NCI-H345 (cell line): ENCODE measurements at regions not wholly inside any gene's neighbourhood (a gene's known extent, or its start where the extent isn't known, plus 50 kb on each side); places are given as distances from the start of the nearest gene placed in this dataset.
"Not testable (repeated sequence)": the region's sequence is repeated elsewhere in the genome, so short reads cannot be mapped to it uniquely, and the experiment has no call there.

Experiments used
- DNase-seq: peaks from one replicate; lab custom pipeline; 2025; lab: John Stamatoyannopoulos, UW

DNA sequence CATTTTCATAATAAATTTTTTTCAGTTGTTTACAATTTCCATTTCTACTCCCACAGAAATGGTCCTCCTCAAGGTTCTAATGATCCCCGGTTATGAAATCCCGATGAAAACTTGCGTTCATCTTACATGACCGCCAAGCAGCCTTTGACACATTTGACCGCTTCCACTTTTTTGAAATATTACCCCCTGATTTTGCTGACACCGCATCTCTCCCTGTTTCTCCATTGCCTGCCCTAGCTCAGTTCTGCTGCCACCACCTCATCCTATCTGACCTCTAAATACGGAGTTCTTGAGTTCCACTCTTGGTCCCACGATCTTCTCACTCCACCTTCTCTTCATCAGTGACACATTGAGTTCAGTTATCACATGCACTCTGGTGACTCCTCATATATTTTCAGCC is 74.1 kb downstream of the SLC35B3 start:
- DNase-seq = no peak

DNA sequence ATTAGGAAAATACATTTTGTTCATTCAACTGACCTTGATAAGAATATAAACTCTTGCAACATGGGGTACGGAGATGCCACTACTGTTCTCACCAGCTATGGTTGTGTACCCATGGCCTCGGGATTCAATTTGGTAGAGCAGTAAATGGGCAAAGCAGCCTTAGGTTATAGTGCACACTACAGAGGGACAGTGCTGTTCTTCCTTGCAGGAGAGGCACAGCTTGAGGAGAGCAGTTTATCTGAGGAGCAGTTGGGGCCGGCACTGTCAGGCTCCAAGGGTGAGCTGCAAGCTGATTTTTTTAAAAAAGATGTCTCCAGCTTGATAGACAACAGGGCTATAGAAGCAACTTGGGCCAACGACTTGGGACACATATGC is 82.4 kb downstream of the SLC35B3 start:
- no peak for DNase-seq

DNA sequence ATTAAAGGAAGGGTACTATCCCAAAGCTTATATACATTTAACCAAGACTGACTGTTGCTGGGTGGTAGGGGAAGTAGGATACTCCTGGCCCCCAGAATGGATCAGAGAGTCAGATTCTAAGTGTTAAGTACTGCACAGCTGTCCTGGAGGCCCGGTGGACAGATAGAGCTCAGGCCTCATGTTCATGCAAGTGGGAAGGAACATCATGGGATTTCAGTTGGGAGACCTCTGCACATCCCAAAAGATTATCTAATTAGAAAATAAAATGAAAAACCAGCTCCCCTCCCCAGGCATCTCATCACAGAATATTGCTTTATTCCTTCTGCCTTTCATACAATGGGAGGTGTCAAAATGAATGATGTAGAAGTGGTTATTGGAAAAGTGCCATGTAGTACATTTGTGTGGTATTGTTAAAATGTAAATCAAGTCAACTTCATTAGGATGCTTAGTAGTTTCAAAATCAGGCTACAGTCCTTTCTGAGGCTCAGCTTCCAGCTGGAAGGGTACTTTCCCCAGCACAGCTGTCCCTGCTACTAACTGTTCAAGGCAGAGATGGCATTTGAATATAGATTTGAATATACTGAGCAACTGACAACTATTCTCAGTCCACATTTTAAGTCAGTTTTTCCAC is 82.9 kb downstream of the SLC35B3 start:
- no peak for DNase-seq

DNA sequence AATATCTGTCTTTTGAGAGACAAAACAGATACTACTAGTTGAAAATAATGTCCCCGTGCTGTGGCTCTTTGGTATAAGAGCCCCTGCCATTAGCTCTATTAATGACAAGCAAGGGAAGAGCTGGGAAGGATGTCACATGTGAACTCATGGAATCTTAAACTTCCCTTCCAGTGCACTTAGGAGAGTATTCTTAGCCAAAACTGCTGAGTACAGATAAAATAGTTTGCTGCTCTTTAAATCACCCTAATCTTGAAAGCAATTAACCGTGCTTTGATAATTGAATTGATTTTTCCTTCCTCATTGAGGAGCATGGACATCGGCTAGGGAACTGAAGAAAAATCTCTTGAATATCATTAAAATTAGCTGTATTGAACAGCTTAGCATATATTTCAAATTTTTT is 91.7 kb downstream of the SLC35B3 start:
- no peak for DNase-seq

DNA sequence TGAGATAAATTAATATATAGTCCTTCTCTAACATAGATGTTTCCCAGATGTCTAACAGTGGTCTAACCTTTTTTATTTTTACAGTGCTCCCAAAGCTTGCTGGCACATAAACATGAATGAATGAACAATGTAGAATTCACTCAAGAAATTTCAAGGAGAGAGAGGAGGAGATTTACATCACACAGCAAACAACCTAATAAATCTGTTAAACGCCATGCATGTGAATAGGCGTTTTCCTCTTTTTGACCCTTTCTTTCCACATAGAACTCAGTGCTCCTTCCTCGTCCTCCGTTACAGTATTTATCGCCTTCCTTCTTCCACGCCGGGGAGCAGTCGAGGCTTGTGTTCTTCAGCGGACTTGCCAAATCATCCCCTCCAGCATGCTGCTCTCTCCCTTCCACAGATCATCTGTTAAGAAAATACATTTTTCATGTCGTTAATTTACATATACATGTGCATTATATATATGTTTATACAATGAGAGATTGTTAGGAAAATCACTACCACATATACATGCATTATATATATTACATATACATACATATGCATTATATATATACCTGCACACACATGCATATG is 93.0 kb downstream of the SLC35B3 start:
- no peak for DNase-seq

DNA sequence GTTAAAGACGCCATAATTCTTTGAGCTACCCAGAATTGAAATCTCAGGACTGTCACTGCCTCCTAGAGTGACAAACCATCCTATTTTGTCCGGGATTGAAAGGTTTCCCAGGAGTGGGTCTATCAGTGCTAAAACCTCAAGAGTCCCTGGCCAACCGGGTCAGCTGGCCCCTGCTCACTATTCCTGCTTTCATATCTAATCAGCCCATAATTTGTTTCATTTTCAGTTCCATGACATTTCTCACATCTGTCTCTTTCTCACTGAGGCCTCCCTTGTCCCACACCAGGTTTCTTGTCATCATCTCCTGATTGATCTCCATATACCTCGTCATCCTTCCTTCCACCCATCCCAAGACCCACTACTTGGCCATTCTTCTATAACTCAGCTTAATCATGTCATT is 98.2 kb downstream of the SLC35B3 start:
- DNase-seq = no peak

DNA sequence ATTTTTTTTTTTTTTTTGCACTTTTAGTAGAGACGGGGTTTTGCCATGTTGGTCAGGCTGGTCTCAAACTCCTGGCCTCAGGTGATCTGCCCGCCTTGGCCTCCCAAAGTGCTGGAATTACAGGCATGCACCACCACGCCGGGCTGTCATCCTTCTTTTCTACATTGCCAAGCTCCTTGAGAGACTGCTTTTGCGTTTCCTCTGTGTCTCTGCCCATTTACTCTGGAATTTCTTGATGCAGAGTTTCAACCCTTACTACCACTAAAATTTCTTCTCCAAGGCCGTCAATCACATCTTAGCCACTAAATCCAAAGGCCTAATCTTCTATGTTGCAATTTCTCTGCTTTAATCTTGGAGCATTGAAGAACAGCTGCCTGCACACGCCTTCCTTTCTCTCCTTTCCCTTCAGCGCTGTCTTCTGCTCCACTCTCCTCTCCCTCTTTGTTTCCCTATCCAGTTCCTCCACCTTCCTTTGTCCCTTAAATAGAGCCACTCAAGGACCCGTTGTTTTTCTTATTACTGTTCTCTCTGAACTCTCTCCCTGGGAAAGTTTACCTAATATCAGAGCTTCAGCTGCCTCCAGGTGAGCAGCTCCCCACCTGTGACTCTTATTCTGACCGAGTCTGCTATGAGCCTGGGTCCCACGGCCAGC is 98.8 kb downstream of the SLC35B3 start:
- no peak for DNase-seq

DNA sequence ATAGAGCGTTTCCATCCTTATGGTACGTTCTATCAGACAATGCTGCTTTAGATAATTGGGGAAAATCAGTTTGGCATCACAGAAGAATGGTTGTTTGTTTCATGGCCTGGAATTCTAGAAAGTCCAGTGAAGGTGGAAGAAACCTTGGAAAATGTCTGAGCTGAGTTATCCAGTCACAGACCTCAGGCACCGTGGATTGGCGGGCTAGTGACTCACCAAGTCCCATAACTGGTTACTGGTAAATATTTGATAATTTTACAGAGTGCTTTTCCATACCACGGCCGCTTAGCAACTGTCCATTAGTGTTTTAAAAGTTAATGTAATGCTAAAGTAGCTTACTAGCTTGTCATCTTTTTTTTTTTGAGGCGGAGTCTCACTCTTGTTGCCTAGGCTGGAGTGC is 99.4 kb downstream of the SLC35B3 start:
- no peak for DNase-seq

DNA sequence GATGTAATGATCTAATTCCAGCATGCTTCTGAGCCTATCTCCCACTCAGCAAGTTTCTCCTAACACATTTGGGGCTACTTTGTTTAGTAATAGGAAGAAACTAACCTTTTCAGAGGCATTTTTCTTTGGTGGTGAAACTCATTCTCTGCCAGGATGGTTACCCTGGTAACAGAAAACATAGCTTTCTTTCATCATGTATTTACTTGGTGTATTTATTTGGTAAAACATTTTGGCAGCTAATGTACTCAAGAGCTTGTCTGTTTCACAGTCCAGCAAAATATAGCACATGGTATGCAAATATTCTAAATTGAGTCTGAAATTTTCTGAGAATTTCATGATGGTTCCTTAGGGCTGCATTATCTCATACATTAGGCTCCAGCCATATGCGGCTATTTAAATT is 100.0 kb downstream of the SLC35B3 start:
- DNase-seq = no peak

DNA sequence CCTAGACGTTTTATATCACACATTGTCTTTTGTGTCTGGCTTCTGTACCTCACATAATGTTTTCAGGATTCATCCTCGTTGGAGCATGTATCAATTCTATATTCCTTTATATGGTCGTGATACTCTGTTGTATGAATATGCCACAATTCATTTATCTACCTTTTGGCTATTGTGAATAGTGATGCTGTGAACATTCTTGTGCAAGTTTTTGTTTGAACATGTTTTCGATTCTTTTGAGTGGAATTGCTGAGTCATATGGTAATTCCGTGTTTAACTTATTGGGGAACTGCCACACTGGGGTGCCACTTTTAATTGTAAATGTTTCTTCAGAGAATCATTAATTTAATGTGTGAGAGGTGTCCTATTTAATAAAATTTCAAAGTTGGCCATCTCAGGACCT is 101.2 kb downstream of the SLC35B3 start:
- DNase-seq = no peak

DNA sequence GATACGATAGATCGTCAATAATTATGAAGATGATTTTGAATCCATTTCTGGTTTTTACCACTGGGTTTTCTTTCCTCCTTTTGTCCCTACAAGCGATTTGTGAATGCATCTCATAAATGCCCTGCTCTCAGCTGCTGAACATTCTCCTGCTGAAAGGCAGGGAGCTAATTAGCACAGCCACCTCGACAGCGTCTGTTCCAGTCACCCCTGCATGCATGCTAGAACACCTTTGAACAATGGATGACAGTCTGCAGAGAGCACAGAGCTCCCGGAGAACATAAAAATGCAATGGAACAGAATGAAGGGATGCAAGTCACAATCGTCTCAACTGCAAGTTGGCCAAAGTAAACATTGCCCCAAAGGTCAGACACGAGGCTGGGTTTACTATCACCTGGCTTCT is 105.8 kb downstream of the SLC35B3 start:
- DNase-seq = no peak

DNA sequence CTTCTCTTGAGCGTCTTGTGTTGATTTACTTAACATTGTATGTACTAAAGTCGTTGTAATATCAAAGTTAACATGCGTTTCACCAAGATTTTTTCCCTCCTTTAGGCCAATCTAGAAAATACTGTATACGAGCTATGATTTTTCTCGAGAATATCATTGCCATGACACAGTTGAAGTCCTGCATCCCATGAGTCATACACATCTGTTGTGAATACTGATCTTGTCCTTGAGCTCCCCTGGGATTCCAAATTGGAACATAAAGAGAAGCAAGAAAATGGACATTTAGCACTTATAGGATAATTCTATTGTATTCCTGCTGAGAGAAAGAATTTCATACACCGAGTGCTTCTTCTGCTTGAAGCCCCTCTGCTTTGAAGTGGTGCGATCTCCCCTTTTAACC is 109.6 kb downstream of the SLC35B3 start:
- DNase-seq = no peak

DNA sequence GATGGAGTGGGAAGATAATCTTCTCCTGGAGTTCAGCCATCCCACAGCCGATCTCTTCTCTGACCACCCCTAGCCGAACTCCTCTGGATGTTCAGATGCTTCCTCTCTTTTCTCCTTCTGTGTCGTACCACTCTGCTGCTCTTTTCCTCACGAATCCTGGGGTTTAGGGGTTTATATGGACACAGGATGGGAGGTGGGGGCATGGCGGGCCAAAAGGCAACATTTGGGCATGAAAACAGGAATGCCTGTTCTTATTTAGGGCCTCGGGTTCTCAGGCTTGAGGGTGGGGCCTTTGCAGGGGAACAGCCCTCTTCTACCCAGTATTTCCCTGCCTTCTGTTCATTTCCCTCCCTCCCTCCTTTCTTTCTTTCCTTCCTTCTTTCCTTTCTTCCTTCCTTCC is 112.7 kb downstream of the SLC35B3 start:
- DNase-seq = no peak

DNA sequence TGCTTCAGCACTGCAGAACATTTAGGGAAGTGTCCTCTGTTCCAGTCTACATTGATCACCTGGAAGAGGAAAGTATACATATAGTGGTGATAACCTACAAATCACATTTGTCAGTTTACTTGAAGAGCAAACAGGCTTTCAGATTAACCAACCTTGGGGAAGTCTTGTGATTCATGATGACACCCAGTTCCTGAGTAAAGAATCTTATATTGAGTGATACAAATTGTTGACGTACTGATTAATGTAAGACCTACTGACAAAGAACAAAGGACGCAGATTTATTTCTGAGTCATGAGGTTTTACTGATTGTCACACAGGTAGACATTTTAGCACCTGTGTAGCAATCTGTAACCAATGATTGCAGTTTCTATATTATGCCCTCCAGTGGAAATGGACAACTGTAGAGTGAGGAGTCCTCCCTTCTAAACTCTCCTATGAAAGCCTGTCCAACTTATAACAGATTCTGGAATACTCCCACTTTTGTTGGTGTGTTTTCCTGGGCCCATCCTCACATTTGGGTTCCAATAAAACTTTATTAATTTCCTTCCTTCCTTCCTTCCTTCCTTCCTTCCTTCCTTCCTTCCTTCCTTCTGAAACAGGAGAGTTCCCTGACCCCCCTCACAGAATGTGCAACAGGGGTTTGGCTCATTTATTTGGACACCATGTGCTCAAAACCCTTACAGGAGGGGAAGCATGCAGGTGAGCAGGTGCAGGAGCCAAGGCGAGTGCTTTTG is 113.5 kb downstream of the SLC35B3 start:
- DNase-seq = no peak

DNA sequence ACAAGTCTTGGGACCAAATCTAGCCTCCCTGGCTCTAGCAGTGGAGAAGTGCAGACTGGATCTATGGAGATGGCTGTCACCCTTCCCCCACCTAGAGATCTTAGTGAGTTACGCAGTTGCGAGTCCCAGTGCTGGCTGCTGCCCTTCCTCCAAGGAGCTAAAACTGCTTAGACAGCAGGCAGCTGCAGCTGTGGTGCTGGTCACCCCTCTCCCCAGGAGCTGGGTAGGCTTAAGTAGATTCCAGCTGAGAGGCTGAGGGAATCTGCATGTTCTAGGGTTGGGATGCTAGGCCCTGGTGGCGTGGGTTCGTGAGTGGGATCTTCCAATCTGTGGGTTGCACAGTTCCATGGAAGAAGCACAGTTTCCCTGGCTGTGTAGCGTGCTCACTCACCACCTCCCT is 120.2 kb downstream of the SLC35B3 start:
- no peak for DNase-seq

DNA sequence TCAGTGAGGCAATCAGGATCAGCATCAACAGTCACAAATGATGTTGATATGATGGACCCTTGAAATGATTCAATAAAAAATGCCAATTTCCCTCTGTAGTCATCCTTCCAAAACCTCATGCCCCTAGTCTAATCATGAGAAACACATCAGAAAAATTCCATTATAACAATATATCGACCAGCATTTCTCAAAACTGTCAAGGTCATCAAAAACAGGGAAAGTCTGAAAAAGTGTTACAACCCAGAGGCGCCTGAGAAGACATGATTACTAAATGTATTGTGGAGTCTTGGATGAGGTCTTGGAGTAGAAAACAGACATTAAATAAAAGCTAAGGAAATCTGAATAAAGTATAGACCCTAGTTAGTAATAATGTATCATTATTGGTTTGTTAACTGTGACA is 133.8 kb downstream of the SLC35B3 start:
- no peak for DNase-seq

DNA sequence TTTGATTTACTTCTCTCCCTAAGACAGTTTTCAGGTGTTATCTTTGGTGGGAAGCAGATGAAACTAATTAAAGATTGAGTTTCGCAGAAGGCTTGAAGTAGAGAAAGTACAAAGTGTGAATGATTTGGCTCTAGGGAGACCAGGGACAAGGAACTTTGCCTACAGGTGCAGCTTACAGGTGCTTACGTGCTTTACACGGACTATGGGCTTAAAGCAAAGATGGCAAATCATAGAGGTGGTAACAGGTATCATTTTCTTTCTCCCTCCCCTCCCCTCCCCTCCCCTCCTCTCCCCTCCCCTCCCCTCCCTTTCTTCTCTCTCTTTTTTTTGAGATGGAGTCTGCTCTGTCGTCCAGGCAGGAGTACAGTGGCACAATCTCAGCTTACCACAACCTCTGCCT is 136.3 kb downstream of the SLC35B3 start:
- no peak for DNase-seq

DNA sequence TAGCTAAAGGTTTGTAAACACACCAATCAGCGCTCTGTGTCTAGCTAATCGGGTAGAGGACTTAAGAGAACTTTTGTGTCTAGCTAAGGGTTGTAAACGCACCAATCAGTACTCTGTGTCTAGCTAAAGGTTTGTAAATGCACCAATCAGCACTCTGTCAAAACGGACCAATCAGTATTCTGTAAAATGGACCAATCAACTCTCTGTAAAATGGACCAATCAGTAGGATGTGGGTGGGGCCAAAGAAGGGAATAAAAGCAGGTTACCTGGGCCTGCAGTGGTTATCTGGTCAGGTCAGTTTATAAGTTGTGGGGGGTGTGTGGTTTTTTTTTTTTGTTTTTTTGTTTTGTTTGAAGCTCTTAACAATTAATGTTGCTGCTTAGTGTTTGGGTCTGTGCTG is 152.4 kb downstream of the SLC35B3 start:
- not testable (repeated sequence) for DNase-seq

DNA sequence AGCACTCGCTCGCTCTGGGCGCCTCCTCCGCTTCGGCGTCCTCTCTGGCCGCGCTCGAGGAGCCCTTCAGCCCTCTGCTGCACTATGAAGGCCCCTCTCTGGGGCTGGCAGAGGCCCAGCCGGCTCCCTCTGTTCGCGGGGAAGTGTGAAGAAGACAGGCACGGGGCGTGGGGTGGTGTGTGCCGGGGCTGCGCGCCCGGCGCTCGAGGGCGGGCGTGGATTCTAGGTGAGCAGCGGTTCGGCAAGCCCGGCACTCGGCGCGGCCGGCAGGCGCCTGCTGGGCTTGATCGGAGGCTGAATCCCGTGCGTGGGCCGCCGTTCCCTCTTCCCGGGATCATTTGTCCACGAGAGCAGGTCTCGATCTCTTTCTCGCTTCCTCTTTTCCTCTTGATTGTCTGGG is 153.0 kb downstream of the SLC35B3 start:
- no peak for DNase-seq

DNA sequence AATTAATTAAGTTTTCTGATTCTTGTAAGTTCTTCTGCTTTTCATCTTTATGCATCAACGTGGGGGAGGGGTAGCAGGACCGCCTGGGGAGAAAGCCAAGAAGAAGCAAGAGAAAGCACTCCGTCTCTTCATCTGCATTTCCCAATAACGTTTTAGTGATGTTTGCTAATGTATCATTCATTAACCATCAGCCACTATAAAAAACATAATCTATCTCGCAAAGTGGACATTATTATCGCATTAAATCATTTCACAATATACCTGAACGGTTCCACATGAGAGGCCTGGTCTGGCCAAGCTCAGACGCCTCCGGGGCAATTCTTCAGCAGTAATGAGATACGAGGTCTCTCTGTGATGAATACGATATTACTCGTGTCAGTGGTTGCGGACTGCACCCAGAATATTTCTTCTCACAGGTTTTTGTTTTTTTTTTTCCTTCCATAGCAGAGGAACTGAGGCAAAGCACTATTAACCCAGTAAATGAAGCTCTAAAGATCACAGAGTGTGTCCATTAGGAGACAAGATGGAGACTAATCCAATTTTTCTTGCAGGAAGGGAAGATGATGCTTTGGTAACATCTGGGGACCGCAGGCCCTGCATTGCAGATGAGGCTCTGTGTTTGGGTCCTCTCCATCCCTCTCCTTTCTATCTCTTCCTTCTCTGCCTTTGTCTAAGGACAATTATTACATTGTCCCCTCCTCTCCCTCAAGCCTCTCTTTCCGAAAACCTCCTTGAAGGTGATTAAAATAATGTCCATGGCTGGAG is 156.1 kb downstream of the SLC35B3 start:
- no peak for DNase-seq

DNA sequence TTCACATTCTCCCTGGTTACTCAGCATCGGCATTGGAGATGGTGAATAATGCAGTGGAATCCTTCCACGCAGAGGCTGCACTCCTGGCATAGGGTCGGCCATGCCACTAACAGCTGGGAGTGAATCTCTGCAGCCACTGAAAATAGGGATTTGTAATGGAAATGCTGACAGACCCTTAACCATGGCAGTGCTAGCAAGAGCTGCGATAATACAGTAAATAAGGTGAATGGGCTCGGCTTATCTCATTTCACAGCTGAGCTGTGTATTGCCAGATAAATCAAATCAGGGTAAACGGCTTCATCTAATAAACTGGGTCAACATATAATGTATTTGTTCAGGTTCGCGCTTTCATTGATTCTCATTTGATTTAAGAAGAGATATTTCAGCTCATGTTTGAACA is 156.8 kb downstream of the SLC35B3 start:
- DNase-seq = no peak

DNA sequence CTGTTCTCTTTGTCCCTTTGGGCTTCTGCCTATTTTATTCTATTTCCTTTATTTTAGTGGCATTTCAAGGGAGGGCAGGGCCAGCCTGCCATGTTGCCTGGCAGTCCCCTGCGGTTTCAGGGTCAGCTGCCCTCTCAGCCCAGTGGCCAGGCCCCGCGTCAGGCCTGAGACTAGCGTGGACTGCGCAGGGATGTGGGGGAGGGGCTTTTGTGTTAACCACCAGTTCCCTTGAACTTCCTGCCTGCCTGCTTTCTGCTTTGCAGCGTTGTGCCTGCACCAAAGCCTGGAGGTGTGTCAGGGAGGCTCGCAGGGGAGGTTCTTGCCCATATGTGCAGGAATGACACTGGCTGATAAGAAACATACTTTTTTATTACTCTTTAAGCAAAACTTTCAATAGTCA is 157.6 kb downstream of the SLC35B3 start:
- DNase-seq = no peak

DNA sequence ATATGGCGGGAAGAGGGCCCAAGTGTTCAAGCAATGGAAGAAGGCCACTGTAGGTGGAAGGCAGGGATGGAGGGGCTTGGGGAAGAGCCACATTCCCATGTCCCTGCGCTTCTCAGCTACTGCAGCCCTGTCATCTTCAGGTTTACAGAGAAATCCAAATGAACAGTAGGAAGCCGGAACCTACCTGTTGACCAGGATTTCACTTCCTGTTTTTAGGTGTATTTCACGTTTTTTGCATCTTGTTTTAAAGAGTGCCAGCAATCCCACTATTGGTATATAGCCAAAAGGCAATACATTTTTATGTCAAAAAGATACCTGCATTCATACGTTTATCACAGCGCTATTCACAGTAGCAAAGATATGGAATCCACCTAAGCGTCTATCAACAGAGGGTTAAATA is 159.2 kb downstream of the SLC35B3 start:
- no peak for DNase-seq
